HCT116 (cell line): ENCODE measurements at regions not wholly inside any gene's neighbourhood (a gene's known extent, or its start where the extent isn't known, plus 50 kb on each side); places are given as distances from the start of the nearest gene placed in this dataset.

ENCODE experiments used
- ATAC-seq: fragments of 200-7000 bp; cut with Tn5 transposase; 2 replicates; pipeline ENCODE4 v1.9.1; 2020; ENCODE audit warnings: mild to moderate bottlenecking, moderate library complexity
- BruUV-seq: library from RNA; stranded (reverse); fragments of 400-500 nt; replicated peaks from 2 replicates; lab custom pipeline; 2021; lab: Mats Ljungman, UMichigan
- CTCF ChIA-PET: fragments of 300-600 bp; sonication (Branson Sonifier 250); formaldehyde crosslinking; loops from one replicate; lab custom pipeline; 2021; ENCODE audit warnings: antibody characterized with exemption; lab: Charles Lee
- POLR2A ChIA-PET: fragments of 300-600, 350-600 bp; sonication (Branson Sonifier 250); formaldehyde crosslinking; loops from one replicate; lab custom pipeline; 2021; ENCODE audit warnings: antibody characterized with exemption; lab: Charles Lee
- RAD21 ChIA-PET, 2 experiments: fragments of 300-600 bp; sonication (Branson Sonifier 250); formaldehyde crosslinking; loops; one replicate each; lab custom pipeline; 2023; ENCODE audit warnings: low total read pairs in 2 of 2; ENCODE audit not compliant: uncharacterized antibody in 2 of 2, unreplicated experiment in 2 of 2, low non-redundant PET in 1 of 2; lab: Charles Lee
- DNase-seq: peaks from one replicate; pipeline ENCODE4 v3.0.0-alpha.2; 2010; ENCODE audit warnings: low read depth, low spot score
- H2AFZ ChIP-seq: fragments of 200-600 bp; shearing (Covaris generic), sonication (generic); 2 replicates; pipeline ENCODE4 v1.6.1; 2017; ENCODE audit warnings: low read depth, mixed run types, mixed read lengths, antibody characterized with exemption, low read length; ENCODE audit not compliant: poor library complexity, severe bottlenecking
- H3K27ac ChIP-seq: 2 replicates; pipeline ENCODE4 v1.5.1; 2012; ENCODE audit warnings: low read depth, low read length
- H3K27me3 ChIP-seq: fragments of 200-600 bp; sonication (generic); 2 replicates; pipeline ENCODE4 v1.6.1; 2016; ENCODE audit warnings: mixed run types, low read length, mixed read lengths; ENCODE audit not compliant: insufficient read depth
- H3K36me3 ChIP-seq, 2 experiments: fragments of 200-500 bp in 1 of 2; fragments of 200-600 bp in 1 of 2; sonication (Bioruptor generic) in 1 of 2; sonication (generic) in 1 of 2; 2 replicates each; pipeline versions ENCODE4 v1.5.1 to v1.6.1; 2014 to 2016; ENCODE audit warnings: low read length in 2 of 2, inconsistent platforms in 1 of 2, mixed read lengths in 1 of 2, mixed run types in 1 of 2; ENCODE audit not compliant: insufficient read depth in 2 of 2, control insufficient read depth in 1 of 2
- H3K4me1 ChIP-seq, 2 experiments: fragments of 200-600 bp in 1 of 2; sonication (generic) in 1 of 2; 2 replicates each; pipeline versions ENCODE4 v1.5.1 to v1.6.1; 2012 to 2017; ENCODE audit warnings: low read length in 2 of 2, inconsistent platforms in 1 of 2, mild to moderate bottlenecking in 1 of 2, mixed read lengths in 1 of 2, mixed run types in 1 of 2, moderate library complexity in 1 of 2; ENCODE audit not compliant: insufficient read depth in 2 of 2, control insufficient read depth in 1 of 2
- H3K4me2 ChIP-seq: fragments of 200-600 bp; sonication (generic); 2 replicates; pipeline ENCODE4 v1.6.1; 2017; ENCODE audit warnings: mixed run types, low read length, mixed read lengths
- H3K4me3 ChIP-seq, 2 experiments: fragments of 200-600 bp in 1 of 2; sonication (generic) in 1 of 2; replicated peaks in 1 of 2; 2 replicates each; pipeline ENCODE4 v1.5.1; 2011 to 2016; ENCODE audit warnings: low read length in 2 of 2, control low read depth in 1 of 2, low read depth in 1 of 2, mild to moderate bottlenecking in 1 of 2, mixed read lengths in 1 of 2, mixed run types in 1 of 2
- H3K79me2 ChIP-seq: fragments of 200-600 bp; sonication (generic); 2 replicates; pipeline ENCODE4 v1.6.1; 2017; ENCODE audit warnings: mild to moderate bottlenecking, mixed run types, low read length, moderate library complexity, mixed read lengths; ENCODE audit not compliant: insufficient read depth
- H3K9ac ChIP-seq: fragments of 200-600 bp; sonication (generic); 2 replicates; pipeline ENCODE4 v1.6.1; 2016; ENCODE audit warnings: low read length, mixed read lengths
- H3K9me2 ChIP-seq: fragments of 200-600 bp; sonication (generic), shearing (Covaris generic); 2 replicates; pipeline ENCODE4 v1.6.1; 2017; ENCODE audit warnings: mixed run types, mild to moderate bottlenecking, moderate library complexity; ENCODE audit not compliant: insufficient read depth
- H3K9me3 ChIP-seq, 2 experiments: fragments of 200-500 bp in 1 of 2; fragments of 200-600 bp in 1 of 2; sonication (Bioruptor generic) in 1 of 2; sonication (generic) in 1 of 2; 2 replicates each; pipeline ENCODE4 v1.6.1; 2014 to 2017; ENCODE audit warnings: low read length in 2 of 2, mixed read lengths in 2 of 2, inconsistent platforms in 1 of 2, low read depth in 1 of 2, mild to moderate bottlenecking in 1 of 2, mixed run types in 1 of 2, moderate library complexity in 1 of 2; ENCODE audit not compliant: control insufficient read depth in 1 of 2, insufficient read depth in 1 of 2
- H4K20me1 ChIP-seq: fragments of 200-600 bp; sonication (generic), shearing (Covaris generic); 2 replicates; pipeline ENCODE4 v1.6.1; 2017; ENCODE audit warnings: mixed run types, mild to moderate bottlenecking, moderate library complexity; ENCODE audit not compliant: insufficient read depth
- CBX3 ChIP-seq: IDR thresholded peaks from 2 replicates; pipeline ENCODE4 v1.6.1; 2012; ENCODE audit warnings: low read depth
- CEBPB ChIP-seq: IDR thresholded peaks from 2 replicates; pipeline ENCODE4 v1.6.1; 2012; ENCODE audit warnings: low read depth
- EGR1 ChIP-seq: IDR thresholded peaks from 2 replicates; pipeline ENCODE4 v1.6.1; 2012; ENCODE audit warnings: low read depth
- ELF1 ChIP-seq: IDR thresholded peaks from 2 replicates; pipeline ENCODE4 v1.6.1; 2012; ENCODE audit warnings: low read depth, borderline replicate concordance
- EZH2 ChIP-seq: fragments of 200-600 bp; sonication (generic); IDR thresholded peaks from 2 replicates; pipeline ENCODE4 v1.6.1; 2017; ENCODE audit warnings: antibody characterized with exemption, mixed run types
- EZH2phosphoT487 ChIP-seq: fragments of 200-600 bp; IDR thresholded peaks from 2 replicates; pipeline ENCODE4 v1.6.1; 2018; ENCODE audit warnings: antibody characterized with exemption, borderline replicate concordance
- FOSL1 ChIP-seq: IDR thresholded peaks from 2 replicates; pipeline ENCODE4 v1.6.1; 2012; ENCODE audit warnings: low read depth
- JUND ChIP-seq: IDR thresholded peaks from 2 replicates; pipeline ENCODE4 v1.6.1; 2012
- RAD21 ChIP-seq: IDR thresholded peaks from 2 replicates; pipeline ENCODE4 v1.6.1; 2012; ENCODE audit warnings: low read depth, mild to moderate bottlenecking
- SIN3A ChIP-seq: IDR thresholded peaks from 2 replicates; pipeline ENCODE4 v1.6.1; 2012; ENCODE audit warnings: low read depth
- SRF ChIP-seq: IDR thresholded peaks from 2 replicates; pipeline ENCODE4 v1.6.1; 2012; ENCODE audit warnings: low read depth
- TCF7L2 ChIP-seq: IDR thresholded peaks from 2 replicates; pipeline ENCODE4 v1.7.0; 2011; ENCODE audit warnings: borderline replicate concordance, inconsistent platforms; ENCODE audit not compliant: insufficient read depth, insufficient read length; ENCODE audit errors: extremely low read depth
- YY1 ChIP-seq: IDR thresholded peaks from 2 replicates; pipeline ENCODE4 v1.6.1; 2011; ENCODE audit warnings: low read length, low read depth, moderate library complexity, mild to moderate bottlenecking; ENCODE audit not compliant: insufficient replicate concordance; ENCODE audit errors: extremely low read depth
- ZBTB33 ChIP-seq: IDR thresholded peaks from 2 replicates; pipeline ENCODE4 v1.6.1; 2011; ENCODE audit warnings: mild to moderate bottlenecking, low read length, moderate library complexity; ENCODE audit not compliant: insufficient replicate concordance; ENCODE audit errors: extremely low read depth
- ZFX ChIP-seq: fragments of 450-650 bp; IDR thresholded peaks from 2 replicates; pipeline ENCODE4 v1.6.1; 2017
- ZNF274 ChIP-seq: fragments of 200-500 bp; sonication (Bioruptor generic); IDR thresholded peaks from 2 replicates; pipeline ENCODE4 v1.6.1; 2014; ENCODE audit warnings: mild to moderate bottlenecking, low read depth, low read length, inconsistent platforms
- intact Hi-C: fragments of 100-400 bp; cut with micrococcal nuclease; formaldehyde crosslinking; loops from 2 replicates; pipeline ENCODE4 v1.10.0; 2022
- TF ChIP-seq, protein P1 (sequence below): IDR thresholded peaks from 2 replicates; pipeline ENCODE4 v1.6.1; 2012
- TF ChIP-seq, protein P2 (sequence below), 3 experiments: fragments of 200-600 bp in 1 of 3; sonication (generic) in 1 of 3; IDR thresholded peaks in 2 of 3; conservative IDR thresholded peaks in 1 of 3; 2 replicates each; pipeline ENCODE4 v1.5.1; 2012 to 2017; ENCODE audit warnings: low read depth in 2 of 3, low read length in 2 of 3, antibody characterized with exemption in 1 of 3, borderline replicate concordance in 1 of 3, control low read depth in 1 of 3, mild to moderate bottlenecking in 1 of 3, mixed read lengths in 1 of 3, mixed run types in 1 of 3, moderate library complexity in 1 of 3; ENCODE audit not compliant: insufficient read depth in 1 of 3
- TF ChIP-seq, protein P3 (sequence below): IDR thresholded peaks from 2 replicates; pipeline ENCODE4 v1.6.1; 2012; ENCODE audit warnings: low read depth

DNA sequence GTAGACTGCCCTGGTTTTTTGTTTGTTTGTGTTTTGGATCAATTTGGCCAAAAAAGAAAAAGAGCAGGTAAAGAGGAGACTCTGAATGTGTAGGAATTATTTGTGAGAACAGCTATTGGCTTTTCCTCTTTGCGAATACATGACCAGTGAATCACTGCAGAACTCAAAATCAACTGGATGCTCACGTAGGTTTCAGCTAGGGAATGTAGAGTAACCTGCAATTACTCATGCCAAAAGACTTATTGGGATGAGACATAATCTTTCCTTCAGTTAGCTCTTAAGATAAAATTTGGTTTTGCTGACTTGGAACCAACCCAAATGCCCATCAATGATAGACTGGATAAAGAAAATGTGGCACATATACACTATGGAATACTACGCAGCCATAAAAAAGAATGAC lies 348.0 kb downstream of the NPR3 start:
- H3K4me1 ChIP-seq, result no peaks in the 10 kb centered on the region
- H3K4me3 ChIP-seq, result no peak overlapping the region
- no peak overlapping the region for H3K27ac ChIP-seq
- no peak overlapping the region for H3K4me2 ChIP-seq
- H3K9me3 ChIP-seq, result no peaks in the 10 kb centered on the region; a peak in 1 of 4 replicates
- no TSS peak for BruUV-seq
- TF ChIP-seq EGR1 (no peak), FOSL1 (no peak), ELF1 (no peak), CEBPB (no peak), SRF (no peak), ZBTB33 (no peak), ZFX (no peak), EZH2 (no peak), EZH2phosphoT487 (no peak), YY1 (no peak), TCF7L2 (no peak), JUND (no peak), SIN3A (no peak), RAD21 (no peak), ZNF274 (no peak), CBX3 (no peak)
- TF ChIP-seq, protein P1, sequence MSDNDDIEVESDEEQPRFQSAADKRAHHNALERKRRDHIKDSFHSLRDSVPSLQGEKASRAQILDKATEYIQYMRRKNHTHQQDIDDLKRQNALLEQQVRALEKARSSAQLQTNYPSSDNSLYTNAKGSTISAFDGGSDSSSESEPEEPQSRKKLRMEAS, result no peak
- TF ChIP-seq, protein P2, sequence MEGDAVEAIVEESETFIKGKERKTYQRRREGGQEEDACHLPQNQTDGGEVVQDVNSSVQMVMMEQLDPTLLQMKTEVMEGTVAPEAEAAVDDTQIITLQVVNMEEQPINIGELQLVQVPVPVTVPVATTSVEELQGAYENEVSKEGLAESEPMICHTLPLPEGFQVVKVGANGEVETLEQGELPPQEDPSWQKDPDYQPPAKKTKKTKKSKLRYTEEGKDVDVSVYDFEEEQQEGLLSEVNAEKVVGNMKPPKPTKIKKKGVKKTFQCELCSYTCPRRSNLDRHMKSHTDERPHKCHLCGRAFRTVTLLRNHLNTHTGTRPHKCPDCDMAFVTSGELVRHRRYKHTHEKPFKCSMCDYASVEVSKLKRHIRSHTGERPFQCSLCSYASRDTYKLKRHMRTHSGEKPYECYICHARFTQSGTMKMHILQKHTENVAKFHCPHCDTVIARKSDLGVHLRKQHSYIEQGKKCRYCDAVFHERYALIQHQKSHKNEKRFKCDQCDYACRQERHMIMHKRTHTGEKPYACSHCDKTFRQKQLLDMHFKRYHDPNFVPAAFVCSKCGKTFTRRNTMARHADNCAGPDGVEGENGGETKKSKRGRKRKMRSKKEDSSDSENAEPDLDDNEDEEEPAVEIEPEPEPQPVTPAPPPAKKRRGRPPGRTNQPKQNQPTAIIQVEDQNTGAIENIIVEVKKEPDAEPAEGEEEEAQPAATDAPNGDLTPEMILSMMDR (IDR thresholded peaks at IDR 0.05 in 2 of 3, conservative IDR thresholded peaks at IDR 0.05 in 1 of 3; ENCODE audit: borderline replicate concordance in 1 of 3, insufficient read depth in 1 of 3, low read depth in 2 of 3, low read length in 2 of 3), result no peak
- TF ChIP-seq, protein P3, sequence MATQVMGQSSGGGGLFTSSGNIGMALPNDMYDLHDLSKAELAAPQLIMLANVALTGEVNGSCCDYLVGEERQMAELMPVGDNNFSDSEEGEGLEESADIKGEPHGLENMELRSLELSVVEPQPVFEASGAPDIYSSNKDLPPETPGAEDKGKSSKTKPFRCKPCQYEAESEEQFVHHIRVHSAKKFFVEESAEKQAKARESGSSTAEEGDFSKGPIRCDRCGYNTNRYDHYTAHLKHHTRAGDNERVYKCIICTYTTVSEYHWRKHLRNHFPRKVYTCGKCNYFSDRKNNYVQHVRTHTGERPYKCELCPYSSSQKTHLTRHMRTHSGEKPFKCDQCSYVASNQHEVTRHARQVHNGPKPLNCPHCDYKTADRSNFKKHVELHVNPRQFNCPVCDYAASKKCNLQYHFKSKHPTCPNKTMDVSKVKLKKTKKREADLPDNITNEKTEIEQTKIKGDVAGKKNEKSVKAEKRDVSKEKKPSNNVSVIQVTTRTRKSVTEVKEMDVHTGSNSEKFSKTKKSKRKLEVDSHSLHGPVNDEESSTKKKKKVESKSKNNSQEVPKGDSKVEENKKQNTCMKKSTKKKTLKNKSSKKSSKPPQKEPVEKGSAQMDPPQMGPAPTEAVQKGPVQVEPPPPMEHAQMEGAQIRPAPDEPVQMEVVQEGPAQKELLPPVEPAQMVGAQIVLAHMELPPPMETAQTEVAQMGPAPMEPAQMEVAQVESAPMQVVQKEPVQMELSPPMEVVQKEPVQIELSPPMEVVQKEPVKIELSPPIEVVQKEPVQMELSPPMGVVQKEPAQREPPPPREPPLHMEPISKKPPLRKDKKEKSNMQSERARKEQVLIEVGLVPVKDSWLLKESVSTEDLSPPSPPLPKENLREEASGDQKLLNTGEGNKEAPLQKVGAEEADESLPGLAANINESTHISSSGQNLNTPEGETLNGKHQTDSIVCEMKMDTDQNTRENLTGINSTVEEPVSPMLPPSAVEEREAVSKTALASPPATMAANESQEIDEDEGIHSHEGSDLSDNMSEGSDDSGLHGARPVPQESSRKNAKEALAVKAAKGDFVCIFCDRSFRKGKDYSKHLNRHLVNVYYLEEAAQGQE, result no peak
- no peaks in the 10 kb centered on the region for H3K36me3 ChIP-seq
- no peaks in the 10 kb centered on the region for H3K79me2 ChIP-seq
- CTCF ChIA-PET, result no interaction called here
- POLR2A ChIA-PET, result no interaction called here
- DNase-seq (no peak), ATAC-seq (no peak)
- RAD21 ChIA-PET, result no interaction called here
- no peak overlapping the region for H3K9ac ChIP-seq
- H4K20me1 ChIP-seq, result no peaks in the 10 kb centered on the region
- H3K27me3 ChIP-seq, result no peaks in the 10 kb centered on the region
- no peak overlapping the region for H2AFZ ChIP-seq
- intact Hi-C loops, result no loop called here
- H3K9me2 ChIP-seq, result no peaks in the 10 kb centered on the region
